ENCODE measurements at regions not wholly inside any gene's neighbourhood (a gene's known extent, or its start where the extent isn't known, plus 50 kb on each side); places are given as distances from the start of the nearest gene placed in this dataset.

GRCh38 chr3:13177641-13178040 is 104.4 kb upstream of the IQSEC1 start:
- Histone ChIP-seq H3K4me1 (ENCODE audit: insufficient read depth, low read length) (no peaks in the 10 kb centered on the region), H3K9me3 (ENCODE audit: control insufficient read depth in 1 of 2, low read length in 2 of 2) (no peaks in the 10 kb centered on the region), H3K27ac (ENCODE audit: low read depth, low read length) (no peak overlapping the region), H3K36me3 (ENCODE audit: insufficient read depth, low read length) (no peaks in the 10 kb centered on the region), H3K4me3 (ENCODE audit: low read length in 2 of 2) (no peak overlapping the region), H3K27me3 (ENCODE audit: insufficient read depth, low read length) (no peaks in the 10 kb centered on the region)
- no peak overlapping the region for H3K4me3 Mint-ChIP-seq
- ChIA-PET POLR2A (ENCODE audit: partially characterized antibody) (no interaction called here), CTCF (ENCODE audit: partially characterized antibody) (no interaction called here)
- H3K9me3 Mint-ChIP-seq, result peaks cover 4 to 35% (median 22%) of the 10 kb centered on the region in 8 donors
- H3K36me3 Mint-ChIP-seq, result peaks cover 4% of the 10 kb centered on the region in 2 donors
- no peak for DNase-seq
- H3K27me3 Mint-ChIP-seq, result peaks cover 2 to 5% of the 10 kb centered on the region in 2 donors
- intact Hi-C loops (cut with micrococcal nuclease), result no loop called here
- H3K4me1 Mint-ChIP-seq, result no peaks in the 10 kb centered on the region
- H3K27ac Mint-ChIP-seq, result no peak overlapping the region

GRCh38 chr3:13177236-13177635 is 104.0 kb upstream of the IQSEC1 start:
- H3K27me3 Mint-ChIP-seq, result peaks cover 2 to 5% of the 10 kb centered on the region in 2 donors

GRCh38 chr3:13176445-13176844 is 103.2 kb upstream of the IQSEC1 start:
- intact Hi-C loops (cut with micrococcal nuclease), result no loop called here
- H3K4me1 ChIP-seq (ENCODE audit: insufficient read depth, low read length), result no peaks in the 10 kb centered on the region
- H3K27ac ChIP-seq (ENCODE audit: low read depth, low read length), result no peak overlapping the region
- H3K9me3 ChIP-seq (ENCODE audit: control insufficient read depth in 1 of 2, low read length in 2 of 2), result no peaks in the 10 kb centered on the region
- H3K4me3 ChIP-seq (ENCODE audit: low read length in 2 of 2), result no peak overlapping the region
- no peaks in the 10 kb centered on the region for H3K36me3 ChIP-seq (ENCODE audit: insufficient read depth, low read length)
- Mint-ChIP-seq H3K4me3 (peak overlapping the region in 1 of 8 donors; percentile 8), H3K27ac (no peak overlapping the region), H3K36me3 (peaks cover 4% of the 10 kb centered on the region in 2 donors), H3K9me3 (peaks cover 4 to 29% (median 21%) of the 10 kb centered on the region in 8 donors), H3K4me1 (no peaks in the 10 kb centered on the region), H3K27me3 (peaks cover 2 to 5% of the 10 kb centered on the region in 2 donors)
- ChIA-PET CTCF (ENCODE audit: partially characterized antibody) (no interaction called here), POLR2A (ENCODE audit: partially characterized antibody) (no interaction called here)
- no peak for DNase-seq
- H3K27me3 ChIP-seq (ENCODE audit: insufficient read depth, low read length), result no peaks in the 10 kb centered on the region

More at GRCh38 chr3:13177236-13177635, 104.0 kb upstream of the IQSEC1 start:
- ChIA-PET CTCF (ENCODE audit: partially characterized antibody) (no interaction called here), POLR2A (ENCODE audit: partially characterized antibody) (no interaction called here)
- no peaks in the 10 kb centered on the region for H3K9me3 ChIP-seq (ENCODE audit: control insufficient read depth in 1 of 2, low read length in 2 of 2)
- DNase-seq, result no peak
- no peaks in the 10 kb centered on the region for H3K36me3 ChIP-seq (ENCODE audit: insufficient read depth, low read length)
- H3K27ac ChIP-seq (ENCODE audit: low read depth, low read length), result no peak overlapping the region
- H3K27ac Mint-ChIP-seq, result no peak overlapping the region
- intact Hi-C loops (cut with micrococcal nuclease), result no loop called here
- H3K9me3 Mint-ChIP-seq, result peaks cover 4 to 31% (median 22%) of the 10 kb centered on the region in 8 donors
- H3K27me3 ChIP-seq (ENCODE audit: insufficient read depth, low read length), result no peaks in the 10 kb centered on the region
- H3K36me3 Mint-ChIP-seq, result peaks cover 4% of the 10 kb centered on the region in 2 donors
- H3K4me3 Mint-ChIP-seq, result no peak overlapping the region
- no peak overlapping the region for H3K4me3 ChIP-seq (ENCODE audit: low read length in 2 of 2)
- no peaks in the 10 kb centered on the region for H3K4me1 ChIP-seq (ENCODE audit: insufficient read depth, low read length)
- H3K4me1 Mint-ChIP-seq, result no peaks in the 10 kb centered on the region

DNA sequence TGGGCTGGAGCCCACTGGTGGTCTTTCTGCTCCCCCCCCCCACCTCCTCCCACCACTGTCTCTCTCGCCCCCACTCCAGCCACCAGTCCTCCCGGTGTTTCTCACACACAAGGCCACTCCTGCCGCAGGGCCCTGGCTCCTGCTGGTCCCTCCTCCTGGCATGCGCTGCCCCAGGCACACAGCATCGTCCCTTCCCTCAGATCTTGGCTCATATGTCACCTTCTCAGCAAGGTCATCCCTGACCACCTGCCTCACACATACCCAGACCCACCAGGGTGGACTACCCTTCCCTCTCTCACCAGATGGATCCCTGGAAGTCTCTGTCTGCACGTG is 101.5 kb upstream of the IQSEC1 start:
- Histone ChIP-seq H3K4me1 (ENCODE audit: insufficient read depth, low read length) (no peaks in the 10 kb centered on the region), H3K9me3 (ENCODE audit: control insufficient read depth in 1 of 2, low read length in 2 of 2) (no peaks in the 10 kb centered on the region), H3K4me3 (ENCODE audit: low read length in 2 of 2) (no peak overlapping the region), H3K27me3 (ENCODE audit: insufficient read depth, low read length) (no peaks in the 10 kb centered on the region), H3K36me3 (ENCODE audit: insufficient read depth, low read length) (no peaks in the 10 kb centered on the region), H3K27ac (ENCODE audit: low read depth, low read length) (no peak overlapping the region)
- peaks cover 4 to 21% (median 15%) of the 10 kb centered on the region in 8 donors for H3K9me3 Mint-ChIP-seq
- H3K27me3 Mint-ChIP-seq, result peaks cover 2% of the 10 kb centered on the region in 2 donors
- H3K4me3 Mint-ChIP-seq, result no peak overlapping the region
- ChIA-PET CTCF (ENCODE audit: partially characterized antibody) (no interaction called here), POLR2A (ENCODE audit: partially characterized antibody) (no interaction called here)
- intact Hi-C loops (cut with micrococcal nuclease), result no loop called here
- DNase-seq, result no peak
- no peaks in the 10 kb centered on the region for H3K4me1 Mint-ChIP-seq
- peaks cover 4% of the 10 kb centered on the region in 2 donors for H3K36me3 Mint-ChIP-seq
- no peak overlapping the region for H3K27ac Mint-ChIP-seq

- intact Hi-C loops (cut with micrococcal nuclease), result no loop called here
- Mint-ChIP-seq H3K36me3 (peaks cover 3 to 4% of the 10 kb centered on the region in 2 donors), H3K27ac (no peak overlapping the region), H3K9me3 (peaks cover 3 to 20% (median 13%) of the 10 kb centered on the region in 8 donors), H3K4me1 (no peaks in the 10 kb centered on the region), H3K4me3 (no peak overlapping the region), H3K27me3 (peaks cover 2% of the 10 kb centered on the region in 2 donors)
- ChIA-PET CTCF (ENCODE audit: partially characterized antibody) (no interaction called here), POLR2A (ENCODE audit: partially characterized antibody) (no interaction called here)
- no peaks in the 10 kb centered on the region for H3K36me3 ChIP-seq (ENCODE audit: insufficient read depth, low read length)
- DNase-seq, result no peak
- no peaks in the 10 kb centered on the region for H3K4me1 ChIP-seq (ENCODE audit: insufficient read depth, low read length)
- no peak overlapping the region for H3K4me3 ChIP-seq (ENCODE audit: low read length in 2 of 2)
- no peaks in the 10 kb centered on the region for H3K27me3 ChIP-seq (ENCODE audit: insufficient read depth, low read length)
- no peak overlapping the region for H3K27ac ChIP-seq (ENCODE audit: low read depth, low read length)
- H3K9me3 ChIP-seq (ENCODE audit: control insufficient read depth in 1 of 2, low read length in 2 of 2), result no peaks in the 10 kb centered on the region
These were observed 101.0 kb upstream of the IQSEC1 start for GRCh38 chr3:13174011-13174802.

- POLR2A ChIA-PET (ENCODE audit: partially characterized antibody), result no interaction called here
These were observed 100.0 kb upstream of the IQSEC1 start for GRCh38 chr3:13173186-13173585.

DNA sequence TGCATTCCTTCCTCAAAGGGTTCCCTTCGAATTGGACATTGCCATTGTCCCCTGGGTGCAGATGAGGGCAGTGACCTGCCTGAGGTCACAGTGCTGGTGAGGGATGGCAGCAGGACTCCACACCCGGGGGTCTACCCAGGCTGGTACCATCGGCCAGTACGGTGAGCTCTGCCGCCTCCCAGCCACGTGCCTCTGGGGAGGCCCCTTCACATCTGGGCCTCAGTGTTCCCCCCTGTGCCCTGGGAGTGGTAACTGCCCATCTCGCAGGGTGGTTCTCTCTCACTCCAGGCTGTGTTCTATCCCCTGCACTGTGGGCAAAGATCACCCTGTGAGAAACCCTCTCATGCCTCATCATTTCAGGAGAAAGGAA is 99.4 kb upstream of the IQSEC1 start:
- no peaks in the 10 kb centered on the region for H3K36me3 ChIP-seq (ENCODE audit: insufficient read depth, low read length)
- no peak overlapping the region for H3K4me3 ChIP-seq (ENCODE audit: low read length in 2 of 2)
- H3K9me3 ChIP-seq (ENCODE audit: control insufficient read depth in 1 of 2, low read length in 2 of 2), result no peaks in the 10 kb centered on the region
- no peaks in the 10 kb centered on the region for H3K4me1 ChIP-seq (ENCODE audit: insufficient read depth, low read length)
- Mint-ChIP-seq H3K4me3 (no peak overlapping the region), H3K9me3 (peaks cover 0 to 7% (median 1%) of the 10 kb centered on the region in 8 donors), H3K4me1 (no peaks in the 10 kb centered on the region), H3K27ac (no peak overlapping the region), H3K27me3 (peaks cover 0 to 6% of the 10 kb centered on the region in 2 donors), H3K36me3 (no peaks in the 10 kb centered on the region)
- H3K27me3 ChIP-seq (ENCODE audit: insufficient read depth, low read length), result no peaks in the 10 kb centered on the region
- DNase-seq, result no peak
- no peak overlapping the region for H3K27ac ChIP-seq (ENCODE audit: low read depth, low read length)
- ChIA-PET POLR2A (ENCODE audit: partially characterized antibody) (no interaction called here), CTCF (ENCODE audit: partially characterized antibody) (no interaction called here)
- intact Hi-C loops (cut with micrococcal nuclease), result no loop called here

More at GRCh38 chr3:13173186-13173585, 100.0 kb upstream of the IQSEC1 start:
- Histone ChIP-seq H3K4me1 (ENCODE audit: insufficient read depth, low read length) (no peaks in the 10 kb centered on the region), H3K4me3 (ENCODE audit: low read length in 2 of 2) (no peak overlapping the region), H3K36me3 (ENCODE audit: insufficient read depth, low read length) (no peaks in the 10 kb centered on the region), H3K27ac (ENCODE audit: low read depth, low read length) (no peak overlapping the region), H3K27me3 (ENCODE audit: insufficient read depth, low read length) (no peaks in the 10 kb centered on the region), H3K9me3 (ENCODE audit: control insufficient read depth in 1 of 2, low read length in 2 of 2) (no peaks in the 10 kb centered on the region)
- peaks cover 0 to 10% (median 4%) of the 10 kb centered on the region in 8 donors for H3K9me3 Mint-ChIP-seq
- no peak overlapping the region for H3K4me3 Mint-ChIP-seq
- H3K27ac Mint-ChIP-seq, result no peak overlapping the region
- H3K27me3 Mint-ChIP-seq, result peaks cover 2 to 6% of the 10 kb centered on the region in 2 donors
- H3K4me1 Mint-ChIP-seq, result no peaks in the 10 kb centered on the region
- intact Hi-C loops (cut with micrococcal nuclease), result no loop called here
- no peaks in the 10 kb centered on the region for H3K36me3 Mint-ChIP-seq
- CTCF ChIA-PET (ENCODE audit: partially characterized antibody), result no interaction called here
- no peak for DNase-seq
